Upper lobe of left lung (tissue), 4 donors: ENCODE measurements at regions not wholly inside any gene's neighbourhood (a gene's known extent, or its start where the extent isn't known, plus 50 kb on each side); places are given as distances from the start of the nearest gene placed in this dataset.
"Not testable (repeated sequence)": the region's sequence is repeated elsewhere in the genome, so short reads cannot be mapped to it uniquely, and the experiment has no call there.

ENCODE experiments used
- EP300 ChIP-seq, 4 donors: sonication (generic); formaldehyde crosslinking; IDR thresholded peaks; one replicate each; pipeline ENCODE4 v1.5.1; 2017; ENCODE audit warnings: antibody characterized with exemption in 4 of 4, control low read depth in 2 of 4
- POLR2A ChIP-seq, 4 donors: fragments of 450-650 bp; IDR thresholded peaks; one replicate each; pipeline ENCODE4 v1.5.1; 2016 to 2017; ENCODE audit warnings: antibody characterized with exemption in 4 of 4, mild to moderate bottlenecking in 2 of 4
- TF ChIP-seq, protein P1 (sequence below), 6 experiments: fragments of 450-650 bp in 4 of 6; fragments of 200-600 bp in 2 of 6; sonication (generic) in 2 of 6; IDR thresholded peaks; one replicate each; pipeline ENCODE4 v1.5.1; 2016 to 2019; ENCODE audit warnings: antibody characterized with exemption in 6 of 6

- not testable (repeated sequence) for TF ChIP-seq POLR2A, EP300 (IDR thresholded peaks at IDR 0.05)
- TF ChIP-seq, protein P1, sequence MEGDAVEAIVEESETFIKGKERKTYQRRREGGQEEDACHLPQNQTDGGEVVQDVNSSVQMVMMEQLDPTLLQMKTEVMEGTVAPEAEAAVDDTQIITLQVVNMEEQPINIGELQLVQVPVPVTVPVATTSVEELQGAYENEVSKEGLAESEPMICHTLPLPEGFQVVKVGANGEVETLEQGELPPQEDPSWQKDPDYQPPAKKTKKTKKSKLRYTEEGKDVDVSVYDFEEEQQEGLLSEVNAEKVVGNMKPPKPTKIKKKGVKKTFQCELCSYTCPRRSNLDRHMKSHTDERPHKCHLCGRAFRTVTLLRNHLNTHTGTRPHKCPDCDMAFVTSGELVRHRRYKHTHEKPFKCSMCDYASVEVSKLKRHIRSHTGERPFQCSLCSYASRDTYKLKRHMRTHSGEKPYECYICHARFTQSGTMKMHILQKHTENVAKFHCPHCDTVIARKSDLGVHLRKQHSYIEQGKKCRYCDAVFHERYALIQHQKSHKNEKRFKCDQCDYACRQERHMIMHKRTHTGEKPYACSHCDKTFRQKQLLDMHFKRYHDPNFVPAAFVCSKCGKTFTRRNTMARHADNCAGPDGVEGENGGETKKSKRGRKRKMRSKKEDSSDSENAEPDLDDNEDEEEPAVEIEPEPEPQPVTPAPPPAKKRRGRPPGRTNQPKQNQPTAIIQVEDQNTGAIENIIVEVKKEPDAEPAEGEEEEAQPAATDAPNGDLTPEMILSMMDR (IDR thresholded peaks at IDR 0.05) = not testable (repeated sequence)
Observed at GRCh38 chr2:13531735-13532410, 815.1 kb downstream of the TRIB2 start.
